H1 (cell line): ENCODE measurements at regions not wholly inside any gene's neighbourhood (a gene's known extent, or its start where the extent isn't known, plus 50 kb on each side); places are given as distances from the start of the nearest gene placed in this dataset.

Source experiments
- CTCF ChIA-PET: fragments of 300-600 bp; sonication (Branson Sonifier 250); formaldehyde crosslinking; loops from one replicate; lab custom pipeline; 2021; ENCODE audit not compliant: partially characterized antibody; lab: Charles Lee
- POLR2A ChIA-PET: fragments of 300-600 bp; sonication (Branson Sonifier 250); formaldehyde crosslinking; loops from one replicate; lab custom pipeline; 2021; ENCODE audit warnings: inconsistent platforms; ENCODE audit not compliant: partially characterized antibody; lab: Charles Lee
- DNase-seq, 2 experiments: peaks; one replicate each; pipeline versions ENCODE4 v3.0.0 to v3.0.0-alpha.2; 2010 to 2022; ENCODE audit warnings: low spot score in 2 of 2, low read depth in 1 of 2, mixed read lengths in 1 of 2
- FAIRE-seq: peaks from 2 replicates; lab custom pipeline; 2011; peaks lifted over from hg19 to GRCh38; lab: Jason Lieb, UNC
- H2AFZ ChIP-seq: 2 replicates; pipeline ENCODE4 v1.8.1; 2012; ENCODE audit warnings: low read length, inconsistent platforms
- H2AK5ac ChIP-seq: 2 replicates; pipeline ENCODE4 v1.6.1; 2013; ENCODE audit warnings: low read depth, low read length
- H2BK120ac ChIP-seq: replicated peaks from 2 replicates; pipeline ENCODE3; 2013; ENCODE audit warnings: low read depth, low read length, inconsistent platforms
- H2BK12ac ChIP-seq: 2 replicates; pipeline ENCODE4 v1.6.1; 2013; ENCODE audit warnings: low read depth, low read length
- H2BK15ac ChIP-seq: 2 replicates; pipeline ENCODE4 v1.6.1; 2013; ENCODE audit warnings: low read length
- H2BK20ac ChIP-seq: 2 replicates; pipeline ENCODE4 v1.6.1; 2013; ENCODE audit warnings: low read length
- H2BK5ac ChIP-seq: 2 replicates; pipeline ENCODE4 v1.6.1; 2013; ENCODE audit warnings: low read depth, low read length
- H3K14ac ChIP-seq: 2 replicates; pipeline ENCODE4 v1.6.1; 2013; ENCODE audit warnings: inconsistent platforms; ENCODE audit not compliant: insufficient read length
- H3K18ac ChIP-seq: 2 replicates; pipeline ENCODE4 v1.6.1; 2013; ENCODE audit warnings: low read length; ENCODE audit errors: extremely low read depth
- H3K23ac ChIP-seq: 2 replicates; pipeline ENCODE4 v1.6.1; 2013; ENCODE audit warnings: inconsistent platforms; ENCODE audit not compliant: insufficient read length
- H3K23me2 ChIP-seq: 2 replicates; pipeline ENCODE4 v1.6.1; 2013; ENCODE audit warnings: low read depth, low read length
- H3K27ac ChIP-seq: 2 replicates; pipeline ENCODE4 v1.6.1; 2011; ENCODE audit warnings: low read depth, low read length, inconsistent platforms
- H3K27me3 ChIP-seq, 4 experiments: replicated peaks in 1 of 4; 1 replicate in 1 of 4; 2 replicates in 3 of 4; pipeline versions ENCODE4 v1.6.1 to v1.8.1; 2011 to 2013; ENCODE audit warnings: low read length in 3 of 4, mild to moderate bottlenecking in 3 of 4, inconsistent platforms in 2 of 4, mixed read lengths in 2 of 4, moderate library complexity in 1 of 4; ENCODE audit not compliant: control insufficient read depth in 3 of 4, insufficient read depth in 3 of 4; ENCODE audit errors: extremely low read depth in 1 of 4
- H3K36me3 ChIP-seq, 4 experiments: 2 replicates each; pipeline versions ENCODE4 v1.6.1 to v1.8.1; 2011 to 2013; ENCODE audit warnings: mild to moderate bottlenecking in 4 of 4, low read length in 3 of 4, moderate library complexity in 2 of 4, control low read depth in 1 of 4, inconsistent platforms in 1 of 4; ENCODE audit not compliant: insufficient read depth in 4 of 4, control insufficient read depth in 2 of 4
- H3K4ac ChIP-seq: replicated peaks from 2 replicates; pipeline ENCODE3; 2013; ENCODE audit warnings: low read length, low read depth, mixed read lengths, inconsistent platforms; ENCODE audit not compliant: insufficient read length
- H3K4me1 ChIP-seq, 4 experiments: replicated peaks in 1 of 4; 1 replicate in 1 of 4; 2 replicates in 3 of 4; pipeline versions ENCODE4 v1.6.1 to v1.8.1; 2011 to 2013; ENCODE audit warnings: low read length in 3 of 4, inconsistent platforms in 2 of 4, mixed read lengths in 1 of 4; ENCODE audit not compliant: insufficient read depth in 4 of 4, control insufficient read depth in 3 of 4
- H3K4me2 ChIP-seq, 2 experiments: 2 replicates each; pipeline versions ENCODE4 v1.6.1 to v1.8.1; 2011 to 2013; ENCODE audit warnings: low read depth in 2 of 2, low read length in 2 of 2, control low read depth in 1 of 2, inconsistent platforms in 1 of 2, mild to moderate bottlenecking in 1 of 2; ENCODE audit not compliant: insufficient read depth in 1 of 2
- H3K4me3 ChIP-seq, 4 experiments: fragments of 200-600, 300-600 bp in 1 of 4; sonication (generic), shearing (Covaris generic), sonication (Bioruptor Twin) in 1 of 4; 2 replicates each; pipeline versions ENCODE4 v1.5.1 to v1.8.1; 2011 to 2016; ENCODE audit warnings: low read length in 4 of 4, low read depth in 3 of 4, control low read depth in 2 of 4, inconsistent platforms in 2 of 4, mild to moderate bottlenecking in 2 of 4, mixed read lengths in 1 of 4, moderate library complexity in 1 of 4; ENCODE audit not compliant: insufficient read depth in 2 of 4; ENCODE audit errors: extremely low read depth in 1 of 4
- H3K56ac ChIP-seq: replicated peaks from 2 replicates; pipeline ENCODE3; 2013; ENCODE audit warnings: low read depth, mild to moderate bottlenecking, mixed read lengths, low read length, inconsistent platforms; ENCODE audit not compliant: insufficient read length
- H3K79me1 ChIP-seq: 2 replicates; pipeline ENCODE4 v1.6.1; 2013; ENCODE audit warnings: low read depth, low read length, control low read depth
- H3K79me2 ChIP-seq, 2 experiments: 2 replicates each; pipeline versions ENCODE4 v1.6.1 to v1.8.1; 2012 to 2013; ENCODE audit warnings: low read length in 2 of 2, mild to moderate bottlenecking in 2 of 2, inconsistent platforms in 1 of 2; ENCODE audit not compliant: insufficient read depth in 2 of 2, control insufficient read depth in 1 of 2
- H3K9ac ChIP-seq, 4 experiments: replicated peaks in 1 of 4; 1 replicate in 1 of 4; 2 replicates in 3 of 4; pipeline versions ENCODE4 v1.6.1 to v1.8.1; 2011 to 2013; ENCODE audit warnings: low read depth in 3 of 4, low read length in 3 of 4, control low read depth in 2 of 4, mild to moderate bottlenecking in 2 of 4, moderate library complexity in 2 of 4, inconsistent platforms in 1 of 4; ENCODE audit errors: extremely low read depth in 1 of 4
- H3K9me3 ChIP-seq, 2 experiments: 2 replicates each; pipeline versions ENCODE4 v1.6.1 to v1.8.1; 2012 to 2013; ENCODE audit warnings: mild to moderate bottlenecking in 2 of 2, moderate library complexity in 2 of 2, control low read depth in 1 of 2, inconsistent platforms in 1 of 2, low read depth in 1 of 2, low read length in 1 of 2, mixed read lengths in 1 of 2; ENCODE audit not compliant: insufficient read depth in 2 of 2
- H4K20me1 ChIP-seq, 2 experiments: replicated peaks in 1 of 2; 2 replicates each; pipeline versions ENCODE3 to v1.8.1; 2011 to 2013; ENCODE audit warnings: inconsistent platforms in 2 of 2, low read length in 2 of 2, mild to moderate bottlenecking in 1 of 2; ENCODE audit not compliant: insufficient read depth in 2 of 2, control insufficient read depth in 1 of 2
- H4K5ac ChIP-seq: 2 replicates; pipeline ENCODE4 v1.6.1; 2013; ENCODE audit warnings: low read length, low read depth, mixed read lengths, inconsistent platforms; ENCODE audit not compliant: insufficient read length
- H4K8ac ChIP-seq: 2 replicates; pipeline ENCODE4 v1.8.0; 2013; ENCODE audit warnings: mild to moderate bottlenecking, moderate library complexity, low read length, inconsistent platforms; ENCODE audit not compliant: insufficient read depth; ENCODE audit errors: extremely low read depth
- H4K91ac ChIP-seq: replicated peaks from 2 replicates; pipeline ENCODE3; 2013; ENCODE audit warnings: low read length, mixed read lengths, inconsistent platforms; ENCODE audit not compliant: insufficient read length
- ASH2L ChIP-seq: fragments of 200-600, 300-600 bp; sonication (generic); IDR thresholded peaks from one replicate; pipeline ENCODE4 v1.7.1; 2017; ENCODE audit warnings: low read length
- EP300 ChIP-seq, 2 experiments: IDR thresholded peaks; 1 replicate in 1 of 2; 2 replicates in 1 of 2; pipeline ENCODE4 v1.6.1; 2011 to 2012; ENCODE audit warnings: low read depth in 2 of 2, low read length in 2 of 2, mild to moderate bottlenecking in 2 of 2, borderline replicate concordance in 1 of 2, inconsistent platforms in 1 of 2, moderate library complexity in 1 of 2
- JUND ChIP-seq: IDR thresholded peaks from 2 replicates; pipeline ENCODE4 v1.6.1; 2011; ENCODE audit warnings: mild to moderate bottlenecking, improper control_type of control experiment, low read length
- KDM4A ChIP-seq: IDR thresholded peaks from one replicate; pipeline ENCODE4 v1.7.1; 2012; ENCODE audit warnings: low read depth, mild to moderate bottlenecking, moderate library complexity, low read length, inconsistent platforms; ENCODE audit not compliant: severe bottlenecking
- POLR2A ChIP-seq, 2 experiments: IDR thresholded peaks; 1 replicate in 1 of 2; 2 replicates in 1 of 2; pipeline ENCODE4 v1.6.1; 2011; ENCODE audit warnings: low read depth in 2 of 2, low read length in 2 of 2, mild to moderate bottlenecking in 2 of 2; ENCODE audit errors: control extremely low read depth in 1 of 2
- POLR2AphosphoS5 ChIP-seq: IDR thresholded peaks from 2 replicates; pipeline ENCODE4 v1.6.1; 2011; ENCODE audit warnings: low read depth, low read length
- RBBP5 ChIP-seq: IDR thresholded peaks from 2 replicates; pipeline ENCODE4 v1.7.1; 2012; ENCODE audit warnings: low read depth, mild to moderate bottlenecking, inconsistent platforms, low read length, moderate library complexity, borderline replicate concordance
- SIN3A ChIP-seq, 2 experiments: IDR thresholded peaks in 1 of 2; conservative IDR thresholded peaks in 1 of 2; 2 replicates each; pipeline ENCODE4 v1.6.1; 2011 to 2012; ENCODE audit warnings: low read length in 2 of 2, improper control_type of control experiment in 1 of 2, low read depth in 1 of 2, mild to moderate bottlenecking in 1 of 2
- TBP ChIP-seq: IDR thresholded peaks from 2 replicates; pipeline ENCODE4 v1.6.1; 2011; ENCODE audit warnings: low read depth, low read length, improper control_type of control experiment
- WGBS, 2 experiments: shearing (Covaris generic) in 1 of 2; methylation state at CpG; one replicate each; pipeline versions ENCODE4 v1.1.6 to v1.1.7; 2013 to 2015; ENCODE audit warnings: low lambda C conversion rate in 2 of 2, mixed read lengths in 2 of 2, inconsistent platforms in 1 of 2, low coverage in 1 of 2, missing lambda C conversion rate in 1 of 2; ENCODE audit not compliant: insufficient replicate concordance in 2 of 2, insufficient coverage in 1 of 2, insufficient read length in 1 of 2; ENCODE audit errors: extremely low coverage in 1 of 2, missing lambda C conversion rate in 1 of 2; 5-methylcytosine and 5-hydroxymethylcytosine counted together
- TF ChIP-seq, protein P1 (sequence below): IDR thresholded peaks from 2 replicates; pipeline ENCODE4 v1.6.1; 2012; ENCODE audit warnings: inconsistent platforms

DNA sequence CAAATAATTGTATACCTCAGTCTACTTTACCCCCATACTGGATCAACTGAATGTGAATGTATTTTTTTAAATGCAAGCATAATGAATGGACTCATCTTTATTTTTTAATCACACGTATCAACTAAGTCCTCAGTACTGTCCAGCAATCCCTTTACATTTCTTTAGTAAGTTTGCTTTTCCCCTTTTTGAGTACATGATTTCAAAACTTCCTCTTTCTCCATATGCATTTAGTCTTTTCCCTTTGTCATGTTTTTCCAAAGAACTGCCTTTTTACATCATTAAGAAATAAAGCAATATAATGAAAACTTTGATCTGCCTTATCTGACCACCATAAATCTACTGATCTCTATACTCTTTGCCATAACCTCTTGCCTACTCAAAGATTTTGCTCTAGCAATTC lies 182.5 kb upstream of the AKR1E2 start:
- WGBS, 2 experiments, result 96% methylated on average over 1 of the region's 1 CpG; no CpG with 5 or more reads in 1 of the 2 experiments
- Histone ChIP-seq H3K4me3 (no peak overlapping the region), H3K79me1 (no peaks in the 10 kb centered on the region)

More for the DNA sequence above, 182.5 kb upstream of the AKR1E2 start:
- Histone ChIP-seq H3K9me3 (no peaks in the 10 kb centered on the region), H2AK5ac (no peak overlapping the region), H3K79me2 (no peaks in the 10 kb centered on the region), H3K4me1 (no peaks in the 10 kb centered on the region), H4K20me1 (no peaks in the 10 kb centered on the region), H2AFZ (no peak overlapping the region), H3K27ac (no peak overlapping the region), H4K8ac (no peak overlapping the region), H4K91ac (no peak overlapping the region), H2BK15ac (no peak overlapping the region), H3K56ac (no peak overlapping the region), H2BK20ac (no peak overlapping the region), H3K23ac (no peak overlapping the region), H3K14ac (no peak overlapping the region), H3K36me3 (no peaks in the 10 kb centered on the region), H3K4me2 (no peak overlapping the region), H2BK120ac (no peak overlapping the region), H3K4ac (no peak overlapping the region), H3K23me2 (peaks cover 3% of the 10 kb centered on the region; the same call in 1 of the 2 replicates), H3K18ac (no peak overlapping the region), H3K27me3 (no peaks in the 10 kb centered on the region), H3K9ac (no peak overlapping the region), H4K5ac (no peak overlapping the region), H2BK5ac (no peak overlapping the region), H2BK12ac (no peak overlapping the region)
- CTCF ChIA-PET, result no interaction called here
- TF ChIP-seq JUND (no peak), POLR2A (IDR thresholded peaks at IDR 0.05; ENCODE audit: control extremely low read depth in 1 of 2, low read depth in 2 of 2, low read length in 2 of 2) (no peak), ASH2L (no peak), RBBP5 (no peak), SIN3A (conservative IDR thresholded peaks at IDR 0.05 in 1 of 2, IDR thresholded peaks at IDR 0.05 in 1 of 2; ENCODE audit: low read depth in 1 of 2, low read length in 2 of 2) (no peak), TBP (no peak), POLR2AphosphoS5 (no peak), EP300 (IDR thresholded peaks at IDR 0.05; ENCODE audit: borderline replicate concordance in 1 of 2, low read depth in 2 of 2, low read length in 2 of 2) (no peak), KDM4A (no peak)
- TF ChIP-seq, protein P1, sequence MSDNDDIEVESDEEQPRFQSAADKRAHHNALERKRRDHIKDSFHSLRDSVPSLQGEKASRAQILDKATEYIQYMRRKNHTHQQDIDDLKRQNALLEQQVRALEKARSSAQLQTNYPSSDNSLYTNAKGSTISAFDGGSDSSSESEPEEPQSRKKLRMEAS, result no peak
- FAIRE-seq (no peak), DNase-seq (no peak)
- POLR2A ChIA-PET, result no interaction called here
